Stimulated activated CD4-positive, alpha-beta T cell treated with anti-CD3 and anti-CD28 coated beads, Interleukin-4, amount 100 ng/mL, for 48 hours (primary cell): ENCODE measurements at regions not wholly inside any gene's neighbourhood (a gene's known extent, or its start where the extent isn't known, plus 50 kb on each side); places are given as distances from the start of the nearest gene placed in this dataset.
"Not testable (repeated sequence)": the region's sequence is repeated elsewhere in the genome, so short reads cannot be mapped to it uniquely, and the experiment has no call there.

ENCODE experiments used
- DNase-seq, 2 donors: peaks; one replicate each; pipeline ENCODE4 v3.0.0-alpha.2; 2020; ENCODE audit warnings: low read depth in 2 of 2

DNA sequence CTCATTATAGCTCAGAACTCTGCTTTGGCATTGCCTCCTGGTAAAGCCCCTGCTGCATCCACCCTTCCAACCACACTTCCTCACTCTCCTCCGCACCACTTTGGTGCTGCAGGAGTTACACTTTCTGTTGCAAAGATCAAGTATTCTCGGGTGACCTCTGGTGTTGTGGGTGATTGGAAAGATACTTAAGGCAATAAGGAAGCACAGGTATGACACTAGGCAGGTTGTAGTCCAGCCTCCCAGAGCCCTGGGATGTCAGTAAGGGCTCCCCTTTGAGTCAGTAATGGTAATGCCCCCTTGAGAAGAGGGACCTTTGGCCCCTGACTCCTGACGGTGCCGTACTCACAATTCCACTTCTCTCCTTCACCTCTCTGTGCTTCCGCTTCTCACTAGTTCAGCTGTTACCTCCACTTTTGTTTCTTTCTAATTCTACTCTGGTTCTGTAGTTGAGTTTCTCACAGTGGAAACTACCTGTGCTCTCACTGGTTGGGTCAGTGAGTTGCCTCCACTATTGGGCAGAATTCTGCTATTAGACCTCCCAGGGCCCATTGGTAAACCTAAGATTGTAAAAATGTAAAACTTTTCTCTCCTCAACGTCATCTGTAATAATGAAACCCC is 350.0 kb downstream of the GOLGA6L6 start:
- DNase-seq: not testable (repeated sequence)

DNA sequence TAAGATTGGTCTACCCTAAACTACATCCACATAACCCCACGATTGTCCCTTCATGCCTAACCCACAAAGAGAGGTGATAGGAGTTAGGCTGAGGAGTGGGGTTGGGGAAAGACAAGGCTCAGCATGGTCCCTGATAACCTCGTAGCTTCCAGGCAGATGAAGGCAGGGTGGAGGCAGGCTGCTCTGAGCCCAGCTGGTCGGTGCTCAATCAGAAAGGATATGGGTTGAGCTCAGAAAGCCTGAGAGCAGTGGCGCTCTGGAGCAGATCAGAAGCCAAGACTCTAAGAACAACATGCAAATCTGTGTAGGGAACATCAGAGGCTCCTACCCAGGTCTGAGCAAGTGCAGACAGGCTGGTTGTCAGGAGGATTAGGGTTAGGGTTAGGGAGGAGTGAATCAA is 353.0 kb downstream of the GOLGA6L6 start:
- DNase-seq: not testable (repeated sequence)

GRCh38 chr15:20187370-20188355 is 353.9 kb downstream of the GOLGA6L6 start:
- DNase-seq: not testable (repeated sequence)

DNA sequence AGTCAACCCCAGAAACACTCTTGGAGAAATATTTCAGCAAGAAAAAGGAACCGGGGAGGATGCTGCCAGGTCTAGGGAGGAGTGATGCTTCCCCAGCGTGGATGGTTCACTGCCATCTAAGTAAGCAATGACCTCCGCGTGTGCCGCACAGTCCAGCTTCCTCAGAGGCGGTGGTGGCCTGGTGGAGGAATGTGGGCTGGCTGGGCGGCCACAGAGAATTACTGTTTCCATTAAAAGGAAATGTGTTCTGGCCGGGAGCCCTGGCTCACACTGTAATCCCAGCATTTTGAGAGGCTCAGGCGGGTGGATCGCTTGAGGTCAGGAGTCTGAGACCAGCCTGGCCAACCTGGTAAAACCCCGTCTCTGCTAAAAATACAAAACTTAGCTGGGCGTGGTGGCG is 356.7 kb downstream of the GOLGA6L6 start:
- DNase-seq: not testable (repeated sequence)

- DNase-seq: not testable (repeated sequence)
Observed at GRCh38 chr15:20168221-20168620, 373.4 kb downstream of the GOLGA6L6 start.

DNA sequence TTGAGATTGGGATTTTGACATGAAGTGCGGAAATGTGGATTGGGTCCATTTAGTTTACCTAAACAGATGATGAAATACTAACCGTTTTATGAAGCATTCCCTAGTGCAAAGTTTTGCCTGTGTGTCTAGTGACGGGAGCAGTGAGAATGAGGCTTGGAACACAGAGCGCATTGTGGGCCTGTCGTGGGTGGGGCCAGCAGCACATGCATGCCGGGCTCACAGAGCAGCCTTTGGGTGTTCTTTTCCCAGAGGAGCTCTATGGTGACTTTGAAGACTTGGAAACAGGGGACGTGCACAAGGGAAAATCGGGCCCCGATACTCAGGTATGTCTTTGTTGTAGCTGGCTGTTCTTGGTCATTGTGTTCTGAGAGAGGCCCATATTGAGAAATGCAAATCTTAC is 388.1 kb downstream of the GOLGA6L6 start:
- not testable (repeated sequence) for DNase-seq

DNA sequence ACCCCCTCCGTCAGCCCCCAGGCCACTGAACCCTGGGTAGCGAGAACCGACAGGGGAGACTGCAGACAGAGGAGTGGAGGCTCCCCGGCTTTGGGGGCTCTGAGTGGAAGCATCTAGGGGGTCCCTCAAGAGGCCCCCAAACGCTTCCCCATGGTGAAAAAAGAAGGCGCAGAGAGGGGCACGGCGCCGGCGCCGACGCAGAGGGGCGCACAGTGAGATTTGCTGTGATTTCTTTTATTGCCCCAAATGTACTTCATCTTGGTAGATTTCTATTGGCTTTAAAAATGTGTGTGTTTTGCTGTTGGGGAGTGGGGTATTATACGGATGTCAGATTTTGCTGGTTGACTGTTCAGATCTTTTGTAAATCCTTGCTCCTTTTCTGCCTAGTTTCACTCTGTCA is 392.9 kb downstream of the GOLGA6L6 start:
- not testable (repeated sequence) for DNase-seq

DNA sequence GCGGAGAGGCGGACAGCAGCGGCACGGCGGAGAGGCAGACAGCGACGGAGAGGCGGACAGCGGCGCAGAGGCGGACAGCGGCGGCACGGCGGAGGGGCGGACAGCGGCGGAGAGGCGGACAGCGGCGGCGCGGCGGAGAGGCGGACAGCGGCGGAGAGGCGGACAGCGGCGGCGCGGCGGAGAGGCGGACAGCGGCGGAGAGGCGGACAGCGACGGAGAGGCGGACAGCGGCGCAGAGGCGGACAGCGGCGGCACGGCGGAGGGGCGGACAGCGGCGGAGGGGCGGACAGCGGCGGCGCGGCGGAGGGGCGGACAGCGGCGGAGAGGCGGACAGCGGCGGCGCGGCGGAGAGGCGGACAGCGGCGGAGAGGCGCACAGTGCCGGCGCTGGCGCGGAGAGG is 393.6 kb downstream of the GOLGA6L6 start:
- DNase-seq: not testable (repeated sequence)

DNA sequence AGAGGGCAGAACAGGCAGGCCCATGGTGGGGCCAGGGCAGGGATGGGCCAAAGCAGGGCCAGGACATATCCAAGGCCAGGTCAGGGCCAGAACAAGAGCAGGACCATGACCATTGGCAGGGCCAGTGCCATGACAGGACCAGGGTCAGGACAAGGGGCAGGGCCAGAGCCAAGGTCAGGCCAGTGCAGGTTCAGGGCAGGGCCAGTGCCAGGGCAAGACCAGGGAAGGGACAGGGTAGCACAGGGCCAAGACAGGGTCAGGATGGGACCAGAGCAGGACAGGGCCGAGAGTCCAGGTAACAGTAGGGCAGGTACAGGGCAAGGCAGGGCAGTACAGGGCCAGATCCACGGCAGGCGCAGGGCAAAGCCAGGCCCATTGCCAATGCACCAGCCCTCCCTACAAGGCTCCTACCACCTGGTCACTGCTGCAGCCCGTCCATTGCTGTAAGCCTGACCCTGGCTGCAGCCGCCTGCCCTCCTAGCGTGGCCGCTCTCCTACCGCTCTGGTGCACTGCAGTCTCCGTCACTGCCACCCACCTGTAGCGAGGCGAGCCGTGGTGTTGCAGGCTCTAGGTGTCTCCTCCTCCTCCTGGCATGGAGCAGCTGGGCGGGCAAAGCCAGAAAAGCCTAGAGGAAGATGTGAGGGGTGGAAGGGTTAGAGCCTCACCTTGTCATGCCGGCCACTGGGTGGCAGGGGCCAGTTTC is 397.1 kb downstream of the GOLGA6L6 start:
- DNase-seq: not testable (repeated sequence)

GRCh38 chr15:20142906-20143305 is 398.7 kb downstream of the GOLGA6L6 start:
- not testable (repeated sequence) for DNase-seq

GRCh38 chr15:20142410-20142809 is 399.2 kb downstream of the GOLGA6L6 start:
- not testable (repeated sequence) for DNase-seq

GRCh38 chr15:20124668-20125067 is 416.9 kb downstream of the GOLGA6L6 start:
- DNase-seq: not testable (repeated sequence)

- DNase-seq: no peak
Observed at GRCh38 chr15:20106026-20106425, 435.6 kb downstream of the GOLGA6L6 start.

GRCh38 chr15:20105011-20105990 is 436.3 kb downstream of the GOLGA6L6 start:
- DNase-seq: not testable (repeated sequence)

DNA sequence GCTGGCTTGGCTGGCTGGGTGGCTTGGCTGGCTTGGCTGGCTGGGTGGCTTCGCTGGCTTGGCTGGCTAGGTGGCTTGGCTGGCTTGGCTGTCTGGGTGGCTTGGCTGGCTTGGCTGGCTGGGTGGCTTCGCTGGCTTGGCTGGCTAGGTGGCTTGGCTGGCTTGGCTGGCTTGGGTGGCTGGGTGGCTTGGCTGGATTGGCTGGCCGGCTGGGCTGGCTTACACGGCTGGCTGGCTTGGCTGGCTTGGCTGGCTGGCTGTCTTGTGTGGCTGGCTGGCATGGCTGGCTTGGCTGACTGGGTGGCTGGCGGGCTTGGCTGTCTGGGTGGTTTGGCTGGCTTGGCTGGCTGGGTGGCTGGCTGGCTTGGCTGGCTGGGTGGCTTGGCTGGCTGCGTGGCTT is 437.0 kb downstream of the GOLGA6L6 start:
- DNase-seq: not testable (repeated sequence)

- DNase-seq: not testable (repeated sequence)
Observed at GRCh38 chr15:20102862-20103261, 438.7 kb downstream of the GOLGA6L6 start.

GRCh38 chr15:20102209-20102608 is 439.4 kb downstream of the GOLGA6L6 start:
- not testable (repeated sequence) for DNase-seq

DNA sequence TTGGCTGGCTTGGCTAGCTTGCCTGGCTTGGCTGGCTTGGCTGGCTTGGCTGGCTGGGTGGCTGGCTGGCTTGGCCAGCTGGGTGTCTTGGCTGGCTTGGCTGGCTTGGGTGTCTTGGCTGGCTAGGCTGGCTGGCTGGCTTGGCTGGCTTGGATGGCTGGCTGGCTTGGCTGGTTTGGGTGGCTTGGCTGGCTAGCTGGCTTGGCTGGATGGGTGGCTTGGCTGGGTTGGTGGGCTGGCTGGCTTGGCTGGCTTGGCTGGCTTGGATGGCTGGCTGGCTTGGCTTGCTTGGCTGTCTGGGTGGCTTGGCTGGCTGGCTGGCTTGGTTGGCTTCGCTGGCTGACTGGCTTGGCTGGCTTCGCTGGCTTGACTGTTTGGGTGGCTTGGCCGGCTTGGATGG is 440.3 kb downstream of the GOLGA6L6 start:
- not testable (repeated sequence) for DNase-seq

DNA sequence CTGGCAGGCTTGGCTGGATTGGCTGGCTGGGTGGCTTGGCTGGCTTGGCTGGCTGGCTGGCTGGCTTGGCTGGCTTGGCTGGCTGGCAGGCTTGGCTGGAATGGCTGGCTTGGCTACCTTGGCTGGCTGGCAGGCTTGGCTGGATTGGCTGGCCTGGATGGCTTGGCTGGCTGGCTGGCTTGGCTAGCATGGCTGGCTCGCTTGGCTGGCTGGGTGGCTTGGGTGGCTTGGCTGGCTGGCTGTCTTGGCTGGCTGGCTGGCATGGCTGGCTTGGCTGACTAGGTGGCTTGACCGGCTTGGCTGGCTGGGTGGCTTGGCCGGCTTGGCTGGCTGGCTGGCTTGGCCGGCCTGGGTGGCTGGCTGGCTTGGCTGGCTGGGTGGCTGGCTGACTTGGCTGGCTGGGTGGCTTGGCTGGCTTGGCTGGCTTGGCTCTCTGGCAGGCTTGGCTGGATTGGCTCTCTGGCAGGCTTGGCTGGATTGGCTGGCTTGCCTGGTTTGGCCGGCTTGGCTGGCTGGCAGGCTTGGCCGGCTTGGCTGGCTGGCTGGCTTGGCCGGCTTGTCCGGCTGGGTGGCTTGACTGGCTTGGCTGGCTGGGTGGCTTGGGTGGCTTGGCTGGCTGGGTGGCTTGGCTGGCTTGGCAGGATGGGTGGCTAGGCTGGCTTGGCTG is 440.9 kb downstream of the GOLGA6L6 start:
- not testable (repeated sequence) for DNase-seq

DNA sequence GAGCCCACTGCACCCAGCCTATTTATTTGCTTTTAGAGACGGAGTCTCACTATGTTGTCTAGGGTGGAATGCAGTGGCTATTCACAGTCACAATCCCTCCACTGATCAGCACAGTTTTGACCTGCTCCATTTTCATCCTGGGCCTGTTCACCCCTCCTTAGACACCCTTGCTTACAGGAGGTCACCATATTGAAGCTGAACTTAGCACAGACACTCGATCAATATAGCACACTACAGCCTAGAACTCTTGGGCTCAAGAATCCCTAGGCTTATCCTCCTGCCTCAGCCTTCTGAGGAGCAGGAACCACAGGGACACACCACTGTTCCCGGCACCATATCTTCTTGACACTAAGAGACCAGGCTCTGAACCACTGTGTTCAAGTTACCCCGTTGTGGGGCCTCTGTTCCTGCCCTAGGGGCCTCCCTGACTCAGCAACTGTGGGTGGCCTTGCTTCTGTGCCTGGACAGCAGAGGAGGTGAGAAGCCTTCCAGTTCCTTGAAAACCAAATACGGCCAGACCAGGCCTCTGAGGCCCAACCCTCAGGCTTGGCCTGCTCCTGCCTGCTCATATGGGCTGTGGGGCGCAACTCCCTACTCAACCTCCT is 445.8 kb downstream of the GOLGA6L6 start:
- DNase-seq: not testable (repeated sequence)
